Muscle of back (tissue), 3 donors: ENCODE measurements at regions not wholly inside any gene's neighbourhood (a gene's known extent, or its start where the extent isn't known, plus 50 kb on each side); places are given as distances from the start of the nearest gene placed in this dataset.
"Not testable (repeated sequence)": the region's sequence is repeated elsewhere in the genome, so short reads cannot be mapped to it uniquely, and the experiment has no call there.

ENCODE experiments used
- DNase-seq, 3 donors: peaks; one replicate each; pipeline versions ENCODE4 v3.0.0 to v3.0.0-alpha.2; 2013

GRCh38 chr13:81051873-81052272, 710.9 kb upstream of the SPRY2 start:
- DNase-seq: peak in 1 of 3 donors; percentile 20

DNA sequence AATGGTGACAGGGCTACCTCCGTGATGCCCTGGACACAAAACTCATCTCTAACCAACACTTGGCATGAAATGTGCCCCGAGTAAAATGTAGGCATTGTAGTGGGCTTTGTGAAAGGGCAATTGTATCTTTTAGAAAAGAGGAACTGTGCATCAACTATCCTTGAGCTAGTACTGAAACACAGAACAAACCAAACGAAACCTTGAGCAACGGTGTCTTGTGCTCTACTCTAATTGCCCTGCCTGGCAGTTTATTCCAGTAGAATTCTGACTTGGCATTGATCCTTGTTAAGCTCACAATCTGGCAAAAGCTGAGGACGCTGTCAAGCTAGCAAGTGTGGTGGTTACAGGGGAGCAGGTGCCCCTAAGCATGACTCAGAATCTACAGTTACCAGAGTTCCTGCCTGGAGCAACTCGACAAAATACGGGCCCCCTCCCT, 707.1 kb upstream of the SPRY2 start:
- DNase-seq: peak in 1 of 3 donors; percentile 13

DNA sequence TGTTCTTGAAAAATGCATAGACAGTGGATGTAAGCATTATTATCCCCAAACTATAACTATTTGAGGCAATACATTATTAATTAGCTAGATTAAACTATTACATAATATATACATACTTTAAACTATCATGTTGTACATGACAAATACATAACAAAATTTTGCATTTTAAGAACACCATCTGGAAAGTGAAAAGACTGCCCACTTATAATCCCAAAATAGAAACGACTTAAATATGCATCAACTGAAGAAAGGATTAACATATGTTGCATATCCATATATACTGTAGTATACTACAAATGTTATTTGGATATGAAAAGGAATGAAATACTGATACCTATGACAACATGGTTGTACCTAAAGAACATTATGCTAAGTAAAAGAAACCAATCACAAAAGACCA, 700.8 kb upstream of the SPRY2 start:
- DNase-seq: no peak

DNA sequence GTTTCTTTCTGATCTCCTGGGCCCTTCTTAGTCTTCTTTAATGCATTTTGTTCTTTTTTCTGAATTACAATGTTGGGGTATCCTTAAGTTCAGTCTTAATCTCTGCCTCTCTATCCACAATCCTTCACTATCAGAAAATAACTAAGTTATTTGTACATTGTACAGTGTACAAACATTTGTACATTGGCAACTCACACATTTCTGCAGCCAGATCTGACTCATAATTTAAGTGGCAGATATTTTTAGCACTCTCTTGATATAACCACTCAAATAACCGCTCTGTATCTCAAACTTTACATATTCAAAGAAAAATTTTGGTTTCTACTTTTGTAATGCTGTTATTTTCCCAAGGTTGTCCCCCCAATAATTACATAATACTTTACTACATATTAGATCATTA, 691.1 kb upstream of the SPRY2 start:
- no peak for DNase-seq

- no peak for DNase-seq
Measured at GRCh38 chr13:81025091-81025490, 684.2 kb upstream of the SPRY2 start.

GRCh38 chr13:81021284-81021840, 680.4 kb upstream of the SPRY2 start:
- no peak for DNase-seq

DNA sequence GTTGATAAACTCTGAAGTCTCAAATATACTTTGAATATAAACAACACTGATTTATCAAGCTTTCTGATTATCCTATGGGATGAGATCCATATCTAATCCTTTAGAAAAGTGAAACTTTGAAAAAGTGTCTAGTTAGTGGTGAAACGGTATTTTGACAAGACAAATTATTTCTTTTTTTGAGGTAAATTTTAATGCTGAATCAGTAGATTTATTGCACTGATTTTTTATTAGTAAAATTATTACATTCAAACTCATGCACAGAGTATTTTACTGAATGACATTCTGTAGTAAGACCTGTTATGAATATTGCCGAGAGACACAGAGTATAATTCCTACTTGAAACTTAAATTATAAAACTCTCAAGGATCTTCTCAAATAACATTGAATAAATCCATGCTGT, 679.1 kb upstream of the SPRY2 start:
- DNase-seq: no peak

- no peak for DNase-seq
Measured at GRCh38 chr13:81018936-81019335, 678.0 kb upstream of the SPRY2 start.

- peak; percentile 48 to 76 (median 49) for DNase-seq
Measured at GRCh38 chr13:81017513-81018152, 676.7 kb upstream of the SPRY2 start.

- DNase-seq: no peak
Measured at GRCh38 chr13:81012031-81012430, 671.1 kb upstream of the SPRY2 start.

- DNase-seq: no peak
Measured at GRCh38 chr13:81001828-81002385, 661.0 kb upstream of the SPRY2 start.

DNA sequence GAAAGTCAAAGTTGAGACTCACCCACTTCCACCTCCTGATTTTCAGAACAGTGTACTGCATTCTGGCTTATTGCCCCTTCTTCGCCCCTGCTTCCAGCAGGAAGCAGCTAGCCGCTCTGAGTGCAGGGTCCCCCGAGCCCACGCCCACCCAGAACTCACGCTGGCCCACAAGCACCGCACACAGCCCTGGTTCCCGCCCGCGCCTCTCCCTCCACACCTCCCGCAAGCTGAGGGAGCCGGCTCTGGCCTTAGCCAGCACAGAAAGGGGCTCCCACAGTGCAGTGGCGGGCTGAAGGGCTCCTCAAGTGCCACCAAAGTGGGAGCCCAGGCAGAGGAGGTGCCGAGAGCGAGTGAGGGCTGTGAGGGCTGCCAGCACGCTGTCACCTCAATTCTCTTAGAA, 657.7 kb upstream of the SPRY2 start:
- DNase-seq: not testable (repeated sequence)

- DNase-seq: no peak
Measured at GRCh38 chr13:80989747-80990146, 648.8 kb upstream of the SPRY2 start.

- no peak for DNase-seq
Measured at GRCh38 chr13:80989241-80989640, 648.3 kb upstream of the SPRY2 start.

DNA sequence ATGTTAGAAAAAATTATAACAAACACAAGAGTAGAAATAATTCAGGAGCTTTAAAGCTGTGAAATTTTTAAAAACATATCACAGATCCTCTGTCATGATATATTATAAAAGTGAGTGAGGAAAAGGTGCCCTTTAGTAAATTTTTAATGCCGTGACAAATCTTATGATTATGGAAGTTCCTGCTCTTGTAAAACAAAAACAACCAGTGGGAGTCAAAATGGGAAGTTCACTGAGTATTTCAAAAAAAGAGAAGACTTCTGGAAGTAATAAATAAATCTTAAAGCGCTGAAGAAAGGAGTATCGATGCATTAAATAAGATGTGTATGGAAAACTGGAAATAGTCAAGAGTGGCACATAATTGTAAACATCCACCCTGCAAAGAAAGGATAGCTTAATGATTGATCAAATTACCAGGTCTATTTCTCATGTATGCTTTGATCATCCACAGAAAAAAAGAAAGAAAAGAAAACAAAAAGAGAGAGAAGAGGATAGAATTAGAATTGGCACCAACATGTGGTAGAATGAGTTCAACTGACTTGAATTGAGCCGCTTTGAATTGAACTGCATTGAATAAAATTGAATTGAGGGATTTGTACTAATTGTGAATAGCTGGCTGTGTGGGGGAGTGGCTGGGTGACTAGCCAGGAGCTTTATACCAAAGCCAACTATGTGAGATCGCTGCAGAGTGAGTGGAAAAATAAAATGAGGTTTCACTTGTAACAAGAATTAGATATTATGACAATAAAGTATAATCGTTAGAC, 647.6 kb upstream of the SPRY2 start:
- DNase-seq: no peak

DNA sequence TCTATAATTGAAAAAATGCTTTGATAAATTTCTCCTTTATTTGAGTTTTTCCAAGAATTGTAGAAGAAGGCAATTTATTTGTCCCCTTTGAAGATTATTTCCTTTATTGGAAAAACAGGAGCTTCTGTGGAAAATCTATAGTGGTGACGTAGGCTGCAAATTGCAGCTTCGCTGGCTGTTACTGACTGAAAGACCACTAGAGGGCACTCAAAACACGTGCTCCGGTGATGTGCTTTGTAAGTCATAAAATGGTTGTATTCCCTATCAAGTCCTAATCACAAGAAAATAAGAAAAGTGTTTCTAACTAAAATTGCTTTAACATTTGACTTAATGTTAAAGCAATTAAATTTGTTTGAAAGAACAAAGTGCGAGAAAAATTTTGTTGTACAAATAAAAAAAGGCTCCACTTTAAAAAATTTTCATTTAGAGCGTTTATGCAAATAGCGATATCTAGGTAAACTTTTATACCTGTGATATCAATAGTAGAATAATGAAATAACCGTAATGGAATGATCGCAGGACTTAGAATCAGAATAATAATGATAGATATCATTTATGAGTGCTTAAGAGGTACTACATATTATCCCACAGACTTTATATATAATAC, 638.2 kb upstream of the SPRY2 start:
- DNase-seq: peak; percentile 39 to 69 (median 52)

- DNase-seq: no peak
Measured at GRCh38 chr13:80977168-80977567, 636.2 kb upstream of the SPRY2 start.

GRCh38 chr13:80975903-80976302, 635.0 kb upstream of the SPRY2 start:
- DNase-seq: no peak

DNA sequence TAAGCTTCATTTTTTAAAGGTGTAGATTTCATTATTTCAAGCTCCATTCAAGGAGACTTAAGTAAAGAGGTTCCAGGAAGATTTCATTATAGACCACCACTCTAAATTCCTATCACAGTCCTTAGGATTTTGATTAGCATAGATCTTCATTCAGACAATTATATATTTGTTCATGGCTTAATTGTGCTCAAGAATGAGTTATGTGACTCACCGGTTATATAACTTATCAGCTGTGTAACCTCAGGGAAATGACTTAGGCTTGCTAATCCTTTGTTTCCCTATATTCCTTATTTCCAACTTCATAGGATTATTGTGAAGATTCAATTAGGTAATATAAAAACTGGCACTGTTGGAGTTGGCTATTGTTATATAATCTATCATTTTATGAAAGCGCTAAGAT, 632.8 kb upstream of the SPRY2 start:
- DNase-seq: no peak

- no peak for DNase-seq
Measured at GRCh38 chr13:80972857-80973478, 632.0 kb upstream of the SPRY2 start.

- no peak for DNase-seq
Measured at GRCh38 chr13:80965097-80965496, 624.2 kb upstream of the SPRY2 start.

- DNase-seq: peak in 1 of 3 donors; percentile 20
Measured at GRCh38 chr13:80962855-80963254, 621.9 kb upstream of the SPRY2 start.
